Motor neuron (in vitro differentiated cells): ENCODE measurements at regions not wholly inside any gene's neighbourhood (a gene's known extent, or its start where the extent isn't known, plus 50 kb on each side); places are given as distances from the start of the nearest gene placed in this dataset.

ENCODE experiments used
- ATAC-seq, 8 experiments: fragments of 200-7000 bp; cut with Tn5 transposase; replicated peaks in 6 of 8; 2 replicates each; pipeline ENCODE4 v1.8.0; 2021; ENCODE audit warnings: mild to moderate bottlenecking in 8 of 8, moderate library complexity in 8 of 8
- H3K27ac ChIP-seq, 2 donors: fragments of 250-450 bp; sonication (Bioruptor Pico); 2 replicates each; pipeline ENCODE4 v1.9.0; 2021; ENCODE audit warnings: antibody characterized with exemption in 2 of 2, mild to moderate bottlenecking in 2 of 2, moderate library complexity in 1 of 2
- H3K4me1 ChIP-seq, 2 donors: fragments of 250-450 bp; sonication (Bioruptor Pico); replicated peaks in 1 of 2; 2 replicates each; pipeline ENCODE4 v1.6.1; 2021; ENCODE audit warnings: antibody characterized with exemption in 2 of 2, mild to moderate bottlenecking in 2 of 2, moderate library complexity in 1 of 2
- H3K4me3 ChIP-seq, 5 donors: fragments of 250-450 bp; sonication (Bioruptor Pico); 2 replicates each; pipeline ENCODE4 v1.9.0; 2021; ENCODE audit warnings: antibody characterized with exemption in 5 of 5, mild to moderate bottlenecking in 5 of 5, moderate library complexity in 4 of 5
- WGBS, 10 experiments: fragments of 450-650 bp; shearing (Covaris generic); methylation state at CpG; one replicate each; pipeline ENCODE4 v1.0.0; 2022; 5-methylcytosine and 5-hydroxymethylcytosine counted together
- in situ Hi-C, 9 experiments: fragments of 400-800 bp; cut with MboI; loops; one replicate each; pipeline ENCODE4 v1.15.0; 2021; ENCODE audit warnings: low sequenced_read_pairs in 9 of 9, low pct_unique_long_range_greater_than_20kb in 2 of 9; ENCODE audit not compliant: unreplicated experiment in 9 of 9

- Histone ChIP-seq H3K4me1 (no peaks in the 10 kb centered on the region), H3K27ac (no peak overlapping the region), H3K4me3 (no peak overlapping the region)
- in situ Hi-C loops = no loop called here
- no peak for ATAC-seq
Measured at GRCh38 chr6:85977661-85978060, 335.0 kb upstream of the SYNCRIP start.

- WGBS, 10 experiments = 20 to 100% (median 94%) methylated on average over 1 to 2 of the region's 2 CpGs; no CpG with 5 or more reads in 5 of the 10 experiments
- Histone ChIP-seq H3K4me3 (no peak overlapping the region), H3K4me1 (no peaks in the 10 kb centered on the region), H3K27ac (no peak overlapping the region)
- in situ Hi-C loops = no loop called here
- no peak for ATAC-seq
Measured at GRCh38 chr6:85975957-85976356, 333.3 kb upstream of the SYNCRIP start.

DNA sequence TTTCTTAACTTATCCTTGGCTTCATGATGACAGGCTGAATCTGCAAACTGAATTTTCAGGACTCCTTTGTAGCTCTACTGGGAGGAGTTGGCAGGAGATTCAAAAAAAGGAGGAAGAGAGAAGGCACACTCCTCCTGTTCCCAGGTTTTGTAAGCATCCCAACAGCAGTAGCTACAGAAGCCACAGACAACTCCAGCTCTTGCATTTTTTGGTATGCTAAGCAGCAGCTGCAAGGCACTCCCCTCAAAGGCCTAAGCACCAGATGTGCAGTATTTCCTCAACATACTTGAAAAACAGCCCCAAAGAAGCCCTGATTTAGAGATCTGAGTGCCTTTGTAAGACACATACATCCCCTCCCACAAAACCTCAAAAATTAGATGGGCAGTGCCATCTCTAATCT, 328.6 kb upstream of the SYNCRIP start:
- ATAC-seq = peak in 2 of 8 experiments; percentile 26 to 67
- Histone ChIP-seq H3K4me1 (no peaks in the 10 kb centered on the region), H3K4me3 (no peak overlapping the region), H3K27ac (no peak overlapping the region)
- in situ Hi-C loops = no loop called here

DNA sequence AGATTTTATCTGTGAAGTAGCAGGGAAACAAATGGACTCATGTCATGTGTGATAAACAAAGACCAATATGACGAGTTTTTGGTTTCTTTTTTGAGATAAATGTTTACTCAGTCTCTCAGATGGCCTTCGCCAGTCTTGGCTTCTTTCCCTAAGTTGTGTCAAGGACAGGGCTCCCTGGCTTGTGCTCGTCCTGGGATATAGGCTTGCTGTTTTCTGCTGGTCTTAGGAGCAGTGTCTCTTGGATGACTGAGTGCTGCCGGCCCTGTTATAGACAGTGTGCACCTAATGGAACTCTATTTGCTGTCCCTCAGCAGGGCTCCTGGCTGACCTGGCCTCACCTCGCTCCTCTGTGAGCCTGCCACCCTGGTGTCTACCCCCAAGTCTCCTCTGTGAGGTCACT, 324.1 kb upstream of the SYNCRIP start:
- 3 to 100% (median 50%) methylated on average over 1 to 5 of the region's 5 CpGs; no CpG with 5 or more reads in 1 of the 10 experiments for WGBS, 10 experiments
- in situ Hi-C loops = no loop called here
- Histone ChIP-seq H3K4me1 (no peaks in the 10 kb centered on the region), H3K4me3 (no peak overlapping the region), H3K27ac (no peak overlapping the region)
- ATAC-seq = no peak

DNA sequence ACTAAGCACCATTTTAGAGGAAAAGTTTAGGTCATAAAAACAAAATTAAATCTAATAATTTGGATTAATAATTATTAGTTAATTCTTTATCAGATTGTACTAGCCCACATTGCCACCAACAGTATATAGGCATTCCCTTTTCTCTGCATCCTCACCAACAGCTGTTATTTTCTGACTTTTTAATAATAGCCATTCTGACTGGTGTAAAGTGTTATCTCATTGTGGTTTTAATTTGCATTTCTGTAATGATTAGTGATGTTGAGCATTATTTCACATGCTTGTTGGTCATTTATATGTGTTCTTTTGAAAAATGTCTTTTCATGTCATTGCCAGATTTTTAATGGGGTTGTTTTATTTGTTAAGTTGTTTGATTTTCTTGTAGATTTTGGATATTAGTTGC, 319.1 kb upstream of the SYNCRIP start:
- H3K4me1 ChIP-seq = no peaks in the 10 kb centered on the region
- in situ Hi-C loops = no loop called here
- no peak overlapping the region for H3K4me3 ChIP-seq
- no peak for ATAC-seq
- H3K27ac ChIP-seq = no peak overlapping the region

GRCh38 chr6:85961125-85961524, 318.4 kb upstream of the SYNCRIP start:
- Histone ChIP-seq H3K4me1 (no peaks in the 10 kb centered on the region), H3K27ac (no peak overlapping the region), H3K4me3 (no peak overlapping the region)
- ATAC-seq = no peak
- in situ Hi-C loops = no loop called here
- 40 to 100% (median 80%) methylated on average over 1 of the region's 1 CpG; no CpG with 5 or more reads in 5 of the 10 experiments for WGBS, 10 experiments

DNA sequence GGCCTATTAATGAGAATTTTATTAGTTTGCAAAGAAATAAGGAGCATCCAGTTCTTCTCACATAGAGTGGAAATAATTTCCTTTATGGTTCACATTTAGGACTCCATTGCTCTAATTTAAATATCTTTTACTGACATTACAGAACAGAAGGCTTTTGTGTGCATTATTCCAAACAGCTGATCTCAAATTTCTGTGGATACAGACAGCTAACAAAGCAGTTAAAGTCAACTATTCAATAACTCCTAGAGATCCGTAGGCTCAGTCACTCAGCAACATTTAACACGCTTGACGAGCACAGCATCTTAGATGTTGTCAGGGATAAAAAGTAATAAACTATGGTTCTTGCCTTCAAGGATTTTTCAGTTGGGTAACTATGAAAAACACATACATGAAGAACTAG, 305.8 kb upstream of the SYNCRIP start:
- ATAC-seq = peak in 3 of 8 experiments; percentile 36 to 52 (median 43)
- H3K4me3 ChIP-seq = no peak overlapping the region
- H3K27ac ChIP-seq = no peak overlapping the region
- 15 to 75% (median 40%) methylated on average over 1 to 3 of the region's 3 CpGs; no CpG with 5 or more reads in 4 of the 10 experiments for WGBS, 10 experiments
- in situ Hi-C loops = no loop called here
- H3K4me1 ChIP-seq = peaks cover 10 to 23% of the 10 kb centered on the region in 2 donors

GRCh38 chr6:85945459-85946185, 302.9 kb upstream of the SYNCRIP start:
- Histone ChIP-seq H3K4me1 (peaks cover 10 to 23% of the 10 kb centered on the region in 2 donors), H3K4me3 (no peak overlapping the region), H3K27ac (no peak overlapping the region)
- 0 to 90% (median 43%) methylated on average over 1 to 6 of the region's 6 CpGs for WGBS, 10 experiments
- ATAC-seq = peak in 5 of 8 experiments; percentile 26 to 97 (median 91)
- in situ Hi-C loops = no loop called here

DNA sequence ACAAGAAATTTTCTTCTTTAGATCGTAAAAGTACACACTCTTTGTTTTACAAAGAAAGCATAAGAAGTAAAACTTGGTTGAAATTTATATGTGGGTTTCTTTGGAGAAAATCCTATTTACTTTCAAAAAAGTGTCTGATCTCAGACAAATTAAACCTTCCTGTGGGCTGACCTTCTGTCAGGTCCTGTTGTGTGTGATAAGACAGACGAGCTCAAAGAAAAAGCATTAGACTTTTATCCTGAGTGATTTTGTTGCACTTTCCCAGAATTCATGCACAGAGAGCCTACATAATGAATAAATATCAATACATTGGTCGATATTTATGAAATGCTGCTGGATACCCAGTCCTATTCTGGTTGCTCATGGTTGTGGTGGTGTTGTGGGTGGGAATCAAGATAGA, 302.1 kb upstream of the SYNCRIP start:
- H3K4me3 ChIP-seq = no peak overlapping the region
- WGBS, 10 experiments = 11 to 100% (median 67%) methylated on average over 1 to 3 of the region's 3 CpGs; no CpG with 5 or more reads in 1 of the 10 experiments
- in situ Hi-C loops = no loop called here
- no peak overlapping the region for H3K27ac ChIP-seq
- no peak for ATAC-seq
- H3K4me1 ChIP-seq = peaks cover 10 to 23% of the 10 kb centered on the region in 2 donors

DNA sequence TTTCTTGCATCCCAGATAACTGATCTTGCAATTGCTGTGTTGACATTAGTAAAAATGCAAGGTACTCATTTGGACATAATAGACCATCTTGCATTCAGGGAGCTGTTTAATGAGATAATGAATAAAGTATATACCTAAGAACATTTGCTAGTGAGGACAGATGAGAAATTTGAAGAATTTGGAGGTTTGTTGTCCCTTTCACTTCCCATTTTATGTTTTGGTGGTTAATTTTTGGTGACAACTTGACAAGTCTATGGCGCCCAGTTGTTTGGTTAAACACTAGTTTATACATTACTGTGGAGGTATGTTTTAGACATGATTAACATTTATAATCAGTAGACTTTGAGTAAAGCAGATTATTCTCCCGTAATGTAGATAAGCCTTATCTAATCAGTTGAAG, 300.2 kb upstream of the SYNCRIP start:
- no peak for ATAC-seq
- 11 to 100% (median 88%) methylated on average over 1 to 2 of the region's 2 CpGs; no CpG with 5 or more reads in 1 of the 10 experiments for WGBS, 10 experiments
- in situ Hi-C loops = no loop called here

DNA sequence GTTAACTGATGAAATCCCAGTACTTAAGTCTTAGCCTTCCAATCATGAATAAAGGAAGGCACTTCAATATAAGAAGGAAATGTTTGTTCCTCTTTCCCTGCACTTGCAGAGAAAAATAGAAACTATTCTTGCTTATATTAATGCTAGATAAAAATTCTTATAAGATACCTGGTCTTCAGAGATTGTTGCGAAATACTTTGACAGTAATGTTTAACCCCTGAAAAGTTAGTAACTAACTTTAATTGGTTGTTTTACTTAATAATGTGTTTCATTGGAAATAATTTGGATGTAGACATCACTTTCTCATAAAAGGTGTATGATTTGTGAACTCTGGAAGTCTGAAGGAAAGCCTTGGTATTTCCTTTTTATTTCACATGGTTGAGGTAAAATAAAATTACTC, 294.2 kb upstream of the SYNCRIP start:
- Histone ChIP-seq H3K4me3 (no peak overlapping the region), H3K27ac (no peak overlapping the region), H3K4me1 (no peaks in the 10 kb centered on the region)
- 11 to 100% (median 93%) methylated on average over 1 of the region's 1 CpG; no CpG with 5 or more reads in 2 of the 10 experiments for WGBS, 10 experiments
- no peak for ATAC-seq
- in situ Hi-C loops = no loop called here

More for the DNA sequence above, 300.2 kb upstream of the SYNCRIP start:
- H3K27ac ChIP-seq = no peak overlapping the region
- H3K4me1 ChIP-seq = peaks cover 6 to 14% of the 10 kb centered on the region in 2 donors
- no peak overlapping the region for H3K4me3 ChIP-seq

GRCh38 chr6:85923013-85923430, 280.3 kb upstream of the SYNCRIP start:
- H3K4me3 ChIP-seq = no peak overlapping the region
- no peaks in the 10 kb centered on the region for H3K4me1 ChIP-seq
- WGBS, 10 experiments = 0% methylated on average over 2 of the region's 2 CpGs; no CpG with 5 or more reads in 5 of the 10 experiments
- in situ Hi-C loops = loop anchor here in 1 of 9 experiments (25.0 kb wide), 1 partner anchor 1064 kb away; no protein-coding TSS in a partner anchor
- peak; percentile 82 to 99 (median 88) for ATAC-seq
- H3K27ac ChIP-seq = no peak overlapping the region

DNA sequence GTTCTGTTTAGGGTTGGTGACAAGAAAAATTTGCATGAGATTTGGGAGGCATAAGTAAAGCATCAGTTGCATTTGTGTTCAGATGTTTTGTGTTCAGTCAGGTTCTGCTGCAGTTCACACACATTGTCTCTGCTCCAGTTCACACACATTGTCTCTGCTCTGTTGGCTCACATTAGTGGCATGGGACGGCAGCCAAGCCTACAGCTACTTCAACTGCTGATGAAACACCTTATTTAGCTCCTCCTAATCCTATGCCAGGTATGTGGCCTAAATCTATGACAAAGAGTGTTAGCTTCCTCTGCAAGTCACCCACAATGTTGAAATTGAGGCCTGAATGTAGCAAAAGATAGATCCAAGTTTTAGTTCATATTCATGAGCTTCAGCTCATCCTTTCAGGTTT, 278.1 kb upstream of the SYNCRIP start:
- 0 to 50% (median 0%) methylated on average over 1 of the region's 1 CpG; no CpG with 5 or more reads in 4 of the 10 experiments for WGBS, 10 experiments
- Histone ChIP-seq H3K4me3 (no peak overlapping the region), H3K27ac (no peak overlapping the region), H3K4me1 (no peaks in the 10 kb centered on the region)
- in situ Hi-C loops = loop anchor here in 1 of 9 experiments (25.0 kb wide), 1 partner anchor 1067 kb away; no protein-coding TSS in a partner anchor
- no peak for ATAC-seq

DNA sequence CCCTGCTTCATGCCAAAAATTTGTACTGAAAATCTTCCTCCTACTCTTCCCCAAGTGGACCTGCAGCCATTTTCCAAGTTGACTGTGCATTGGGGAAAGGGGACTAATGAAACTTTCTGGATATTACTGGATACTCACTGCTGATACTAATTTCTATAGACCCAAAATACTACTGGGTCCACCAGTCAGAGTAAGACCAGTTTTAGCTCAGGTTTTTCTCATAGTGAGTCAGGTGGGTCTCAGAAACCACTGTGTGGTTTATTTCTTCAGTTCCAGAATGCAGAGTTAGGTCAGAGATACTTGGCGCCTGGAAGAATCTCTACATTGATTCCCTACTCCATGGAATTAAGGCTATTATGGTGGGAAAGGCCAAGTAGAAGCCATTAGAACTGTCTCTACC, 274.8 kb upstream of the SYNCRIP start:
- 50 to 100% (median 100%) methylated on average over 1 of the region's 1 CpG; no CpG with 5 or more reads in 5 of the 10 experiments for WGBS, 10 experiments
- Histone ChIP-seq H3K4me1 (no peaks in the 10 kb centered on the region), H3K4me3 (no peak overlapping the region), H3K27ac (no peak overlapping the region)
- in situ Hi-C loops = loop anchor here in 1 of 9 experiments (25.0 kb wide), 1 partner anchor 1070 kb away; no protein-coding TSS in a partner anchor
- no peak for ATAC-seq
